Neural cell (in vitro differentiated cells): ENCODE measurements at regions not wholly inside any gene's neighbourhood (a gene's known extent, or its start where the extent isn't known, plus 50 kb on each side); places are given as distances from the start of the nearest gene placed in this dataset.

Source experiments
- H2AFZ ChIP-seq: fragments of 200-600, 300-800 bp; sonication (generic), shearing (Covaris generic); 2 replicates; pipeline ENCODE4 v1.6.0; 2014; ENCODE audit warnings: low read depth, mild to moderate bottlenecking, antibody characterized with exemption, low read length, moderate library complexity
- H3F3A ChIP-seq: fragments of 200-600 bp; shearing (Covaris generic); 2 replicates; pipeline ENCODE4 v1.6.1; 2016; ENCODE audit warnings: mild to moderate bottlenecking, moderate library complexity, mixed read lengths, antibody characterized with exemption, low read length; ENCODE audit not compliant: insufficient read depth, poor library complexity, severe bottlenecking
- H3K27ac ChIP-seq: fragments of 200-600, 300-800 bp; sonication (generic), shearing (Covaris generic); 2 replicates; pipeline ENCODE4 v1.5.1; 2014; ENCODE audit warnings: mild to moderate bottlenecking, low read length, moderate library complexity
- H3K27me3 ChIP-seq: fragments of 300-800, 200-600 bp; sonication (generic), shearing (Covaris generic); 2 replicates; pipeline ENCODE4 v1.6.0; 2014; ENCODE audit warnings: mild to moderate bottlenecking, low read depth, low read length, moderate library complexity; ENCODE audit not compliant: insufficient read depth
- H3K36me3 ChIP-seq: fragments of 300-800, 200-600 bp; sonication (generic), shearing (Covaris generic); 2 replicates; pipeline ENCODE4 v1.5.1; 2014; ENCODE audit warnings: mild to moderate bottlenecking, antibody characterized with exemption, low read length, moderate library complexity; ENCODE audit not compliant: insufficient read depth
- H3K4me2 ChIP-seq: fragments of 300-800, 200-600 bp; sonication (generic), shearing (Covaris generic); 2 replicates; pipeline ENCODE4 v1.6.0; 2014; ENCODE audit warnings: mild to moderate bottlenecking, low read length
- H3K4me3 ChIP-seq: fragments of 300-800, 200-600 bp; sonication (generic), shearing (Covaris generic); 2 replicates; pipeline ENCODE4 v1.5.1; 2014; ENCODE audit warnings: mild to moderate bottlenecking, low read length, moderate library complexity
- H3K79me2 ChIP-seq: fragments of 200-600 bp; shearing (Covaris generic); replicated peaks from 2 replicates; pipeline ENCODE4 v1.6.0; 2014; ENCODE audit warnings: mild to moderate bottlenecking, low read length, moderate library complexity; ENCODE audit not compliant: insufficient read depth
- H3K9ac ChIP-seq: fragments of 300-800, 200-600 bp; sonication (generic), shearing (Covaris generic); 2 replicates; pipeline ENCODE4 v1.6.1; 2016; ENCODE audit warnings: mild to moderate bottlenecking, low read length, mixed read lengths
- H3K9me2 ChIP-seq: fragments of 200-600 bp; shearing (Covaris generic); 2 replicates; pipeline ENCODE4 v1.6.1; 2016; ENCODE audit warnings: mild to moderate bottlenecking, low read length, mixed read lengths; ENCODE audit not compliant: insufficient read depth
- H3K9me3 ChIP-seq: fragments of 200-600, 300-800 bp; sonication (generic), shearing (Covaris generic); 2 replicates; pipeline ENCODE4 v1.6.1; 2016; ENCODE audit warnings: mild to moderate bottlenecking, mixed run types, low read length, moderate library complexity, mixed read lengths
- H4K20me1 ChIP-seq: fragments of 200-600 bp; shearing (Covaris generic); 2 replicates; pipeline ENCODE4 v1.6.1; 2016; ENCODE audit warnings: mild to moderate bottlenecking, mixed run types; ENCODE audit not compliant: insufficient read depth
- EP300 ChIP-seq: fragments of 450-650 bp; conservative IDR thresholded peaks from 2 replicates; pipeline ENCODE4 v1.6.1; 2014; ENCODE audit warnings: antibody characterized with exemption, mild to moderate bottlenecking, moderate library complexity; ENCODE audit not compliant: poor library complexity, severe bottlenecking
- EZH2 ChIP-seq: fragments of 200-600, 300-800 bp; shearing (Covaris generic), sonication (generic); IDR thresholded peaks from 2 replicates; pipeline ENCODE4 v1.6.1; 2014; ENCODE audit warnings: antibody characterized with exemption, low read length, borderline replicate concordance, mild to moderate bottlenecking; ENCODE audit not compliant: insufficient read depth, poor library complexity, severe bottlenecking
- MXI1 ChIP-seq: fragments of 450-650 bp; conservative IDR thresholded peaks from 2 replicates; pipeline ENCODE4 v1.6.1; 2014; ENCODE audit warnings: antibody characterized with exemption, mild to moderate bottlenecking; ENCODE audit not compliant: poor library complexity, severe bottlenecking
- POLR2AphosphoS5 ChIP-seq: IDR thresholded peaks from 2 replicates; pipeline ENCODE4 v1.6.1; 2012
- RAD21 ChIP-seq: fragments of 450-650 bp; conservative IDR thresholded peaks from 2 replicates; pipeline ENCODE4 v1.6.1; 2014; ENCODE audit warnings: antibody characterized with exemption, mild to moderate bottlenecking, moderate library complexity
- SMC3 ChIP-seq: fragments of 450-650 bp; conservative IDR thresholded peaks from 2 replicates; pipeline ENCODE4 v1.6.1; 2014; ENCODE audit warnings: antibody characterized with exemption, mild to moderate bottlenecking, moderate library complexity; ENCODE audit not compliant: poor library complexity
- TAF1 ChIP-seq: IDR thresholded peaks from 2 replicates; pipeline ENCODE4 v1.6.1; 2012; ENCODE audit warnings: low read depth
- TF ChIP-seq, protein P1 (sequence below): fragments of 450-650 bp; IDR thresholded peaks from 2 replicates; pipeline ENCODE4 v1.5.1; 2014; ENCODE audit warnings: antibody characterized with exemption, mild to moderate bottlenecking, moderate library complexity; ENCODE audit not compliant: poor library complexity, severe bottlenecking
- TF ChIP-seq, protein P2 (sequence below): IDR thresholded peaks from 2 replicates; pipeline ENCODE4 v1.6.1; 2012; ENCODE audit warnings: borderline replicate concordance

DNA sequence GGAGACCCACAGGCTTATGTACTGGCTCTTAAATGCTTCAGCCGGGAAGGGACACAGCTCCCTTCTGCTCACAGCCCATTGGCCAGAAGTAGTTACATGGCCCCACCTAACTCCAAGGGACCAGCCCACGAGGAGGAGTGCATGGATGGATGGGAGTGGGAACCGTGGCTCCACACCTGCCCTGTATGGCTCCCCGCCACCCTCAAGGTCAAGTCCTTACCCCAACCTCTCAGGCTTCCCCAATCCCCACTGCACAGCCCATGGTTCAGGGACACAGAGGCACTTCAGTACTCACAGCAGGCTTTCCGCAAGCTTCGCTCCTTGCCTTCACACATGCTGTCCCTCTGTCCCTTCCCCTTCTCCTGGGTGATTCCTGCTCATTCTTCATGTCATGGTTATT lies 137.9 kb upstream of the KCNG1 start:
- Histone ChIP-seq H3K4me2 (no peak overlapping the region), H3F3A (no peaks in the 10 kb centered on the region), H3K9me3 (no peaks in the 10 kb centered on the region), H3K9me2 (no peaks in the 10 kb centered on the region), H3K79me2 (no peaks in the 10 kb centered on the region), H3K4me3 (no peak overlapping the region), H3K9ac (no peak overlapping the region), H4K20me1 (no peaks in the 10 kb centered on the region), H3K36me3 (no peaks in the 10 kb centered on the region), H3K27ac (no peak overlapping the region), H3K27me3 (no peaks in the 10 kb centered on the region), H2AFZ (no peak overlapping the region)
- TF ChIP-seq, protein P1, sequence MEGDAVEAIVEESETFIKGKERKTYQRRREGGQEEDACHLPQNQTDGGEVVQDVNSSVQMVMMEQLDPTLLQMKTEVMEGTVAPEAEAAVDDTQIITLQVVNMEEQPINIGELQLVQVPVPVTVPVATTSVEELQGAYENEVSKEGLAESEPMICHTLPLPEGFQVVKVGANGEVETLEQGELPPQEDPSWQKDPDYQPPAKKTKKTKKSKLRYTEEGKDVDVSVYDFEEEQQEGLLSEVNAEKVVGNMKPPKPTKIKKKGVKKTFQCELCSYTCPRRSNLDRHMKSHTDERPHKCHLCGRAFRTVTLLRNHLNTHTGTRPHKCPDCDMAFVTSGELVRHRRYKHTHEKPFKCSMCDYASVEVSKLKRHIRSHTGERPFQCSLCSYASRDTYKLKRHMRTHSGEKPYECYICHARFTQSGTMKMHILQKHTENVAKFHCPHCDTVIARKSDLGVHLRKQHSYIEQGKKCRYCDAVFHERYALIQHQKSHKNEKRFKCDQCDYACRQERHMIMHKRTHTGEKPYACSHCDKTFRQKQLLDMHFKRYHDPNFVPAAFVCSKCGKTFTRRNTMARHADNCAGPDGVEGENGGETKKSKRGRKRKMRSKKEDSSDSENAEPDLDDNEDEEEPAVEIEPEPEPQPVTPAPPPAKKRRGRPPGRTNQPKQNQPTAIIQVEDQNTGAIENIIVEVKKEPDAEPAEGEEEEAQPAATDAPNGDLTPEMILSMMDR: no peak
- no peak for TF ChIP-seq RAD21
- TF ChIP-seq, protein P2, sequence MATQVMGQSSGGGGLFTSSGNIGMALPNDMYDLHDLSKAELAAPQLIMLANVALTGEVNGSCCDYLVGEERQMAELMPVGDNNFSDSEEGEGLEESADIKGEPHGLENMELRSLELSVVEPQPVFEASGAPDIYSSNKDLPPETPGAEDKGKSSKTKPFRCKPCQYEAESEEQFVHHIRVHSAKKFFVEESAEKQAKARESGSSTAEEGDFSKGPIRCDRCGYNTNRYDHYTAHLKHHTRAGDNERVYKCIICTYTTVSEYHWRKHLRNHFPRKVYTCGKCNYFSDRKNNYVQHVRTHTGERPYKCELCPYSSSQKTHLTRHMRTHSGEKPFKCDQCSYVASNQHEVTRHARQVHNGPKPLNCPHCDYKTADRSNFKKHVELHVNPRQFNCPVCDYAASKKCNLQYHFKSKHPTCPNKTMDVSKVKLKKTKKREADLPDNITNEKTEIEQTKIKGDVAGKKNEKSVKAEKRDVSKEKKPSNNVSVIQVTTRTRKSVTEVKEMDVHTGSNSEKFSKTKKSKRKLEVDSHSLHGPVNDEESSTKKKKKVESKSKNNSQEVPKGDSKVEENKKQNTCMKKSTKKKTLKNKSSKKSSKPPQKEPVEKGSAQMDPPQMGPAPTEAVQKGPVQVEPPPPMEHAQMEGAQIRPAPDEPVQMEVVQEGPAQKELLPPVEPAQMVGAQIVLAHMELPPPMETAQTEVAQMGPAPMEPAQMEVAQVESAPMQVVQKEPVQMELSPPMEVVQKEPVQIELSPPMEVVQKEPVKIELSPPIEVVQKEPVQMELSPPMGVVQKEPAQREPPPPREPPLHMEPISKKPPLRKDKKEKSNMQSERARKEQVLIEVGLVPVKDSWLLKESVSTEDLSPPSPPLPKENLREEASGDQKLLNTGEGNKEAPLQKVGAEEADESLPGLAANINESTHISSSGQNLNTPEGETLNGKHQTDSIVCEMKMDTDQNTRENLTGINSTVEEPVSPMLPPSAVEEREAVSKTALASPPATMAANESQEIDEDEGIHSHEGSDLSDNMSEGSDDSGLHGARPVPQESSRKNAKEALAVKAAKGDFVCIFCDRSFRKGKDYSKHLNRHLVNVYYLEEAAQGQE: no peak
- no peak for TF ChIP-seq EP300
- TF ChIP-seq SMC3: no peak
- TF ChIP-seq TAF1: no peak
- TF ChIP-seq EZH2: no peak
- no peak for TF ChIP-seq MXI1
- no peak for TF ChIP-seq POLR2AphosphoS5

DNA sequence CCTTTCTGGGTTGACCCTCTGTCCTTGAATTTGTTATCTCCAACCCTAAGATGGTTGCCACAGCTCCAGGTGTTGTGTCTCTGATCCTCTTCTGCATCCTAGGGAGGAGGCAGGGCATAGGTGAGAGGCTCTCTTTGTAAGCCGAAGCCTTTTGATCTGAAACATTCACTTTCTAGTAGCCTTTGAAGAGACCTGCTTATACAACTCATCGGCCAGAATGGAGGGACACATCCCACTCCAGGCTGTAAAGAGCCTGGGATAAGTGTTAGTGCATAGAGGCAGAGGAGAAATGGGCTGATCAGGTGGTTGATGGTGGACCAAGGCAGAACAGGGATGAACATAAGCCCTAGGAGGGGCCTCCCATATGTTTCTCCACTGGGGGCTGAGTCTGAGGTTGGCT lies 137.1 kb upstream of the KCNG1 start:
- Histone ChIP-seq H3K79me2 (no peaks in the 10 kb centered on the region), H3F3A (no peaks in the 10 kb centered on the region), H4K20me1 (no peaks in the 10 kb centered on the region), H3K27ac (no peak overlapping the region), H3K27me3 (no peaks in the 10 kb centered on the region), H2AFZ (no peak overlapping the region), H3K36me3 (no peaks in the 10 kb centered on the region), H3K9me2 (no peaks in the 10 kb centered on the region), H3K9ac (no peak overlapping the region), H3K4me2 (no peak overlapping the region), H3K9me3 (no peaks in the 10 kb centered on the region), H3K4me3 (no peak overlapping the region)
- TF ChIP-seq EZH2 (no peak), EP300 (no peak), MXI1 (no peak), POLR2AphosphoS5 (no peak), RAD21 (no peak), SMC3 (no peak), TAF1 (no peak)
- TF ChIP-seq, protein P2: no peak
- TF ChIP-seq, protein P1: no peak
